Rectal smooth muscle tissue (tissue), 1 donor: ENCODE measurements at regions not wholly inside any gene's neighbourhood (a gene's known extent, or its start where the extent isn't known, plus 50 kb on each side); places are given as distances from the start of the nearest gene placed in this dataset.

Experiments
- H3K27ac ChIP-seq: one replicate; pipeline ENCODE4 v1.7.0; 2013; ENCODE audit warnings: low read depth, low read length, inconsistent platforms
- H3K27me3 ChIP-seq: one replicate; pipeline ENCODE4 v1.7.0; 2013; ENCODE audit warnings: low read length; ENCODE audit not compliant: control insufficient read depth, insufficient read depth
- H3K36me3 ChIP-seq: one replicate; pipeline ENCODE4 v1.7.0; 2013; ENCODE audit warnings: low read length; ENCODE audit not compliant: control insufficient read depth, insufficient read depth
- H3K4me1 ChIP-seq: one replicate; pipeline ENCODE4 v1.7.0; 2013; ENCODE audit warnings: low read length; ENCODE audit not compliant: control insufficient read depth, insufficient read depth
- H3K4me3 ChIP-seq: one replicate; pipeline ENCODE4 v1.7.0; 2013; ENCODE audit warnings: low read length
- H3K9ac ChIP-seq: one replicate; pipeline ENCODE4 v1.7.0; 2013; ENCODE audit warnings: low read length

GRCh38 chr4:134345244-134345643 lies 143.7 kb upstream of the PABPC4L start:
- Histone ChIP-seq H3K36me3 (no peaks in the 10 kb centered on the region), H3K9ac (no peak overlapping the region), H3K27ac (no peak overlapping the region), H3K4me1 (no peaks in the 10 kb centered on the region), H3K27me3 (no peaks in the 10 kb centered on the region), H3K4me3 (no peak overlapping the region)

GRCh38 chr4:134343656-134344055 lies 142.1 kb upstream of the PABPC4L start:
- Histone ChIP-seq H3K36me3 (no peaks in the 10 kb centered on the region), H3K27ac (no peak overlapping the region), H3K4me3 (no peak overlapping the region), H3K4me1 (no peaks in the 10 kb centered on the region), H3K9ac (no peak overlapping the region), H3K27me3 (no peaks in the 10 kb centered on the region)

GRCh38 chr4:134343081-134343480 lies 141.5 kb upstream of the PABPC4L start:
- no peaks in the 10 kb centered on the region for H3K27me3 ChIP-seq
- no peak overlapping the region for H3K9ac ChIP-seq
- no peaks in the 10 kb centered on the region for H3K4me1 ChIP-seq
- H3K4me3 ChIP-seq, result no peak overlapping the region
- H3K36me3 ChIP-seq, result no peaks in the 10 kb centered on the region
- no peak overlapping the region for H3K27ac ChIP-seq

DNA sequence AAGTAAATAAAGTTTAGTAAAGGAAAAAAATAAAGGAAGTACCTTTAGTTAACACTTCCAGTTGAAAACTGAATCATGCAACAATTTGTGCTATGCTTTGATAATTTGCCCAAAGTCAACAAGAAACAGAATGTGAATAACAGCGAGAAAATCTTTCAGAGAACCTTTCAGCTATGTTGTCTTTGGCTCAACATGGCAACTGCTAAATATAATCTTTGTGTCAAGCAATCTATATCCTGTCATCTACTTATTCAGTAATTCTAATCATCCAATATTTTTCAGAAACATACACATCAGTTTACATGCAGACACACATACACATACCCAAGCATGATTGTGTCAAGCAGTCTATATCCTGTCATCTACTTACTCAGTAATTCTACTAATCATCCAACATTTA lies 136.0 kb upstream of the PABPC4L start:
- Histone ChIP-seq H3K4me3 (no peak overlapping the region), H3K36me3 (no peaks in the 10 kb centered on the region), H3K4me1 (no peaks in the 10 kb centered on the region), H3K9ac (no peak overlapping the region), H3K27ac (no peak overlapping the region), H3K27me3 (no peaks in the 10 kb centered on the region)

DNA sequence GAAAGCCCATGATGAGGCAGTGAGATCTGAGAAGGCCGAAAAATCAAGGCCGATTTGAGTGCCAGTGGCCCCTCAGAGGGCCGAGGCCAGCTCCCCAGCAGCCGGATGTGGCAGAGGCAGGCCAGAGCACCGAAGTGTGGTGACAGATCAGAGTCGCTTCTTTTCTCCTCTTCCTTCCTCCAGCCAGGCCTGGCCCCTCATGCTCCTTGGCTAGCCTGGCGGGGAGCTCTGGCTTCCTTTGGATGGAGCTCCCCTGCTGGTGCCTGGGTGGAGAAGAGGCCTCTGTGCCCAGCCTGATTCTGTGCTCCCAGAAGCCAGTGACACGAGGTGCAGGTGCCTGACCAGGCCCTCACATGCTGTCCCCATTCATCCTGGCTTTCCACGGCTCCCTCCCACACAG lies 127.2 kb upstream of the PABPC4L start:
- H3K4me1 ChIP-seq, result no peaks in the 10 kb centered on the region
- no peak overlapping the region for H3K4me3 ChIP-seq
- H3K36me3 ChIP-seq, result no peaks in the 10 kb centered on the region
- no peak overlapping the region for H3K27ac ChIP-seq
- H3K27me3 ChIP-seq, result no peaks in the 10 kb centered on the region
- H3K9ac ChIP-seq, result no peak overlapping the region

DNA sequence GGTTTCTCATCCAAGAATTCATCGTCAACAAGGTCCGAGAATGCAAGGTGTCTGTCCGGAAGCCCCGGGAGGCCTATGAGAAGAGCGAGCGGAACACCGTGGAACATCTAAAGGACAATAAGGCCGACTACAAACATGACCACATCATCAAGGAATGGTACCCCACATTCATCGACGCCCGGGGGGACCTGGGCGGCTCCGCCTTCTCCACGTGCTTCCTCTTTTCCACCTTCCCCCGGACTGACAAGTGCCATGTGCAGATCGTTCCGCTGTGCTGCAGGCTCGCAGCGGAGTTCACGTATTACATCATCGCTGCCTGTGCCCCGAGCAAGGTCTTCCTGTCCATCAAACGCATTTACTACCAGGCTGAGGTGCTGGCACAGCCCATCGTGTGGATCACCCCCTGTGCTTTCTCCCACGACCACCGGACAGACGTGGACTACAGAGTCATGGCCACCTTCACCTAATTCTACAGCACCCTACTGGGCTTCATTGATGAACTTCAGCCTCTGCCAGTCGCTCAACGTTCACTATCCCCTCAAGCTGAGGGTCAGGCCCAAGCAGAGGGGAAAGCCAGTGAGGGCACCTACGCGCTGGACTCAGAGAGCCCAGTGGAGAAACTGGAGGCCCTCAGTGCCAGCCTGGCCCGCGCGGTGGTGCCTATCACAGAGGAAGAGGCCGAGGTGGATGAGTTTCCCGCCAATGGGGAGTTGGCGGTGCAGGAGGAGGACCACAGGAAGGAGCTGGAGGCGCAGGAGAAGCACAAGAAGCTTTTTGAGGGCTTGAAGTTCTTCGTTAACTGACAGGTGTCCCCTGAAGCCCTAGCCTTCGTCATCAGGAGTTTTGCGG lies 125.9 kb upstream of the PABPC4L start:
- no peaks in the 10 kb centered on the region for H3K4me1 ChIP-seq
- H3K36me3 ChIP-seq, result no peaks in the 10 kb centered on the region
- no peak overlapping the region for H3K4me3 ChIP-seq
- H3K27ac ChIP-seq, result no peak overlapping the region
- no peaks in the 10 kb centered on the region for H3K27me3 ChIP-seq
- no peak overlapping the region for H3K9ac ChIP-seq

GRCh38 chr4:134326866-134327265 lies 125.3 kb upstream of the PABPC4L start:
- no peak overlapping the region for H3K27ac ChIP-seq
- H3K36me3 ChIP-seq, result no peaks in the 10 kb centered on the region
- no peaks in the 10 kb centered on the region for H3K4me1 ChIP-seq
- no peaks in the 10 kb centered on the region for H3K27me3 ChIP-seq
- H3K9ac ChIP-seq, result no peak overlapping the region
- H3K4me3 ChIP-seq, result no peak overlapping the region

GRCh38 chr4:134324179-134324578 lies 122.6 kb upstream of the PABPC4L start:
- H3K4me3 ChIP-seq, result no peak overlapping the region
- no peaks in the 10 kb centered on the region for H3K27me3 ChIP-seq
- no peaks in the 10 kb centered on the region for H3K36me3 ChIP-seq
- no peaks in the 10 kb centered on the region for H3K4me1 ChIP-seq
- no peak overlapping the region for H3K9ac ChIP-seq
- H3K27ac ChIP-seq, result no peak overlapping the region

GRCh38 chr4:134320048-134320447 lies 118.5 kb upstream of the PABPC4L start:
- Histone ChIP-seq H3K27ac (no peak overlapping the region), H3K9ac (no peak overlapping the region), H3K36me3 (no peaks in the 10 kb centered on the region), H3K27me3 (no peaks in the 10 kb centered on the region), H3K4me3 (no peak overlapping the region), H3K4me1 (no peaks in the 10 kb centered on the region)

DNA sequence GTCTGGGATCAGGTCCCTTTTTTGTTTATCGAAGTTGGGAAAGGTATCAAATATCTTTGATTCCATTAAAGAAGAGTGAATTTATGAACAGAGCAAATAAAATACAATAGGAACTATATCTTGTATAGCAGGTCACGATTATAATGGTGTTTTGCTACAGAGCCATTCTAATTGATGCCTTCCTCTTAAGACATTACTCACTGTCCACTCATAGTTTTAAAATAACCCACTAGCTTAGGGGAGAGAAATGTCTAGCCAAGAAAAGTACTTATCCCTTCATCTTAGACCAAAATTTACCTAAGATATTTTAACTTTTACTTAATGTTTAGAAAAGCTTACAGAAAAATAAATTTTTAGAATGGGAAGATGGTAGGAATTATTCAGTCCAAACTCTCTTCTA lies 112.0 kb upstream of the PABPC4L start:
- Histone ChIP-seq H3K4me1 (no peaks in the 10 kb centered on the region), H3K36me3 (no peaks in the 10 kb centered on the region), H3K9ac (no peak overlapping the region), H3K27ac (no peak overlapping the region), H3K27me3 (no peaks in the 10 kb centered on the region), H3K4me3 (no peak overlapping the region)

DNA sequence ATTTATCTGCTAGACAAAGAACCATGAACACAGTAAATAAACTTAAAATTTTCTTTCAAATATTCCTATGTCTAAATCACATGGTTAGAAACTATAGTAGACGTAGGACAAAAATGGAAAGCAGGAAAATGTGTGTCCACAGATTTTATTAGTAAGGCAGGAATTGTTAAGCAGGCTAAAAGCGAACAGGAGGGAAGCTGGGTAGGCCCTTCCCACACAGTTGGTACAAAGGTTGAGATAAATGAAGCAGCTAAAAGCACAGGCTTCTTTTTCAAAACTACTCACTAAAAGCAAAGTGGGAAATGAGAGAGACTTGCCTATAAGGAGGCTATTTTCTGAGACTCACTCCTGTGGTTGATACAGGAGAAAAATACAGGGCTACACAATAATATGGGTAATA lies 108.1 kb upstream of the PABPC4L start:
- Histone ChIP-seq H3K36me3 (no peaks in the 10 kb centered on the region), H3K9ac (no peak overlapping the region), H3K27me3 (no peaks in the 10 kb centered on the region), H3K4me1 (no peaks in the 10 kb centered on the region), H3K4me3 (no peak overlapping the region), H3K27ac (no peak overlapping the region)

GRCh38 chr4:134308910-134309309 lies 107.3 kb upstream of the PABPC4L start:
- no peak overlapping the region for H3K27ac ChIP-seq
- H3K4me1 ChIP-seq, result no peaks in the 10 kb centered on the region
- H3K27me3 ChIP-seq, result no peaks in the 10 kb centered on the region
- no peak overlapping the region for H3K9ac ChIP-seq
- H3K4me3 ChIP-seq, result no peak overlapping the region
- no peaks in the 10 kb centered on the region for H3K36me3 ChIP-seq

DNA sequence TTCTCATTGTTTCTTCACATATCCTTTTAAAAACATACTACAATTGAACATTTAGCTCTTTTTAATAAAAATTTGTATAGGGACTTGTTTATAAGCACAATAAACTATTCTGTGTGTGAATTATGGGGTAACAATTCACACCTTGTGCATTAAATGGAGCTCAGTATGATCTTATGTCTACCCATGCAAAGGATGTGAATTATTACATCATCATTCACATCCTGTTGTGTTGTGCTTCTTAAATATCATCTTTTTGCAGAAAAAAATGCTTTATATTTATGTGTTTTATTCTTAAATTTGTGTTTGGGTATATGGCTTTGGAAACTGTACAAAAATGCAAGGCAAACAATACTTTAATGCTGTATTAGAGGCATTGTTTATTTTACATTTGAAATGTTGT lies 96.7 kb upstream of the PABPC4L start:
- Histone ChIP-seq H3K27ac (no peak overlapping the region), H3K36me3 (no peaks in the 10 kb centered on the region), H3K9ac (no peak overlapping the region), H3K4me1 (no peaks in the 10 kb centered on the region), H3K4me3 (no peak overlapping the region), H3K27me3 (no peaks in the 10 kb centered on the region)
